ENCODE measurements at regions not wholly inside any gene's neighbourhood (a gene's known extent, or its start where the extent isn't known, plus 50 kb on each side); places are given as distances from the start of the nearest gene placed in this dataset.

GRCh38 chr22:48226026-48227013 lies 1463.9 kb downstream of the TBC1D22A start:
- no peaks in the 10 kb centered on the region for H3K27me3 ChIP-seq (replicated peaks; ENCODE audit: control insufficient read depth, insufficient read depth, low read length)
- DNase-seq (ENCODE audit: extremely low read depth, insufficient read length): no peak
- H3K36me3 ChIP-seq (ENCODE audit: control insufficient read depth, insufficient read depth, low read length): no peaks in the 10 kb centered on the region
- no peak overlapping the region for H3K4me3 ChIP-seq (replicated peaks; ENCODE audit: low read depth, low read length)
- TF ChIP-seq, protein P1, sequence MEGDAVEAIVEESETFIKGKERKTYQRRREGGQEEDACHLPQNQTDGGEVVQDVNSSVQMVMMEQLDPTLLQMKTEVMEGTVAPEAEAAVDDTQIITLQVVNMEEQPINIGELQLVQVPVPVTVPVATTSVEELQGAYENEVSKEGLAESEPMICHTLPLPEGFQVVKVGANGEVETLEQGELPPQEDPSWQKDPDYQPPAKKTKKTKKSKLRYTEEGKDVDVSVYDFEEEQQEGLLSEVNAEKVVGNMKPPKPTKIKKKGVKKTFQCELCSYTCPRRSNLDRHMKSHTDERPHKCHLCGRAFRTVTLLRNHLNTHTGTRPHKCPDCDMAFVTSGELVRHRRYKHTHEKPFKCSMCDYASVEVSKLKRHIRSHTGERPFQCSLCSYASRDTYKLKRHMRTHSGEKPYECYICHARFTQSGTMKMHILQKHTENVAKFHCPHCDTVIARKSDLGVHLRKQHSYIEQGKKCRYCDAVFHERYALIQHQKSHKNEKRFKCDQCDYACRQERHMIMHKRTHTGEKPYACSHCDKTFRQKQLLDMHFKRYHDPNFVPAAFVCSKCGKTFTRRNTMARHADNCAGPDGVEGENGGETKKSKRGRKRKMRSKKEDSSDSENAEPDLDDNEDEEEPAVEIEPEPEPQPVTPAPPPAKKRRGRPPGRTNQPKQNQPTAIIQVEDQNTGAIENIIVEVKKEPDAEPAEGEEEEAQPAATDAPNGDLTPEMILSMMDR (IDR thresholded peaks at IDR 0.05; ENCODE audit: insufficient read depth, low read length, poor library complexity, severe bottlenecking): no peak

DNA sequence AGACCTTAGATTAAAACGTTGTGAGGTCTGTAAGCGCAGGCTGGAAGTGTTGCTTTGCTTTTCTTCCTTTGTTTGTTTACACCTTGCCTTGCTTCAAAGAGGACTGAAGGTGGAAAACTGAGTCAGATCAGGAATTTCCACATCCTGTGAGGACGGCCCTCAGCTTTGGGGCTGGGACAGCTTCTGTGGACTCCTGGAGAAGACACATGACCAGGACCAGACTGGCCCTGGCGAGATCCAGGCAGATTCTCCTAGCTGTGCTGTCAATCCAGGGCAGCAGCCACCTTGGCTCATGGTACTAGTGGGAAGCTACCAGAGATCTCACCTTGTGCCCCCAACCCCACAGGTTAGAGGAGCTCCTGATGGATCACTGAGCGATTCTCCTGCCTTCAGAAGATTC lies 1461.9 kb downstream of the TBC1D22A start:
- no peak overlapping the region for H3K4me3 ChIP-seq (replicated peaks; ENCODE audit: low read depth, low read length)
- TF ChIP-seq, protein P1 (IDR thresholded peaks at IDR 0.05; ENCODE audit: insufficient read depth, low read length, poor library complexity, severe bottlenecking): no peak

GRCh38 chr22:48223488-48224190 lies 1461.2 kb downstream of the TBC1D22A start:
- no peaks in the 10 kb centered on the region for H3K36me3 ChIP-seq (ENCODE audit: control insufficient read depth, insufficient read depth, low read length)
- no peak overlapping the region for H3K4me3 ChIP-seq (replicated peaks; ENCODE audit: low read depth, low read length)
- H3K27me3 ChIP-seq (replicated peaks; ENCODE audit: control insufficient read depth, insufficient read depth, low read length): no peaks in the 10 kb centered on the region
- TF ChIP-seq, protein P1 (IDR thresholded peaks at IDR 0.05; ENCODE audit: insufficient read depth, low read length, poor library complexity, severe bottlenecking): no peak
- no peak for DNase-seq (ENCODE audit: extremely low read depth, insufficient read length)

More for the DNA sequence above, 1461.9 kb downstream of the TBC1D22A start:
- no peak for DNase-seq (ENCODE audit: extremely low read depth, insufficient read length)
- Histone ChIP-seq H3K27me3 (replicated peaks; ENCODE audit: control insufficient read depth, insufficient read depth, low read length) (no peaks in the 10 kb centered on the region), H3K36me3 (ENCODE audit: control insufficient read depth, insufficient read depth, low read length) (no peaks in the 10 kb centered on the region)

DNA sequence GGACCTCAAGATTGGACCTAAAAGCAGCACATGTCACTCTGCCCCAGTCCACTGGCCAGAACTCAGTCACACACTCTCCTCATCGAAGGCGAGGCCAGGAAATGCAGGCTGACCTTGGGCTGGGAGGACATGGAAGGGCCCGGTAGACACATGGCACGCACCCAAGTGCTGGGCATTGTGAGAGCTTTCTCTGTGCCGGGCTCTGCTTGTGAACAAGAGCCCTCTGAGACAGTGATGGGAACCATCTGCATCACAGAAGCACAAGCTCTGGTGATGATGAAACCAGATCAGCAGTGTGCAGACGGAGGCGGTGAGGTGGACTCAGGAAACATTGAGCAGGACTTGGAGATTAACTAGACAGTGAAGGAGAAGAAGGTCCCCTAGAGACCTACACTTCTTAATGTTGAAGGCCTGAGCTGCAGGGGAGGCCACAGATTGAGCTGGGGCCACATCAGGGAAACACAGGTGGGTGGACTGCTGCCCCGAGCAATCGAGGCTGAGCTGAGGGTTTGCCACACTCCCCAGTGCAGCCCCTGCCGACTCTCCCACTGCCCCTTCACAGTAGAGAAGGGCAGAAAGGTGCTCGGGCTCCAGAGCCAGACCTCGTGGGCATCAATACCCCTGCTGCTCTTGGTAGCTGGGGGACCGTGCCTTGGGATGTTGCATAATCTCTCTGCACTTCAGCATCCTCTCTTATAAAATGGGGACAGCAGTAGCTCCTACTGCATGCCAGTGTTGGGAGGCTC lies 1460.5 kb downstream of the TBC1D22A start:
- Histone ChIP-seq H3K36me3 (ENCODE audit: control insufficient read depth, insufficient read depth, low read length) (no peaks in the 10 kb centered on the region), H3K27me3 (replicated peaks; ENCODE audit: control insufficient read depth, insufficient read depth, low read length) (no peaks in the 10 kb centered on the region), H3K4me3 (replicated peaks; ENCODE audit: low read depth, low read length) (no peak overlapping the region)
- TF ChIP-seq, protein P1 (IDR thresholded peaks at IDR 0.05; ENCODE audit: insufficient read depth, low read length, poor library complexity, severe bottlenecking): no peak
- DNase-seq (ENCODE audit: extremely low read depth, insufficient read length): no peak

DNA sequence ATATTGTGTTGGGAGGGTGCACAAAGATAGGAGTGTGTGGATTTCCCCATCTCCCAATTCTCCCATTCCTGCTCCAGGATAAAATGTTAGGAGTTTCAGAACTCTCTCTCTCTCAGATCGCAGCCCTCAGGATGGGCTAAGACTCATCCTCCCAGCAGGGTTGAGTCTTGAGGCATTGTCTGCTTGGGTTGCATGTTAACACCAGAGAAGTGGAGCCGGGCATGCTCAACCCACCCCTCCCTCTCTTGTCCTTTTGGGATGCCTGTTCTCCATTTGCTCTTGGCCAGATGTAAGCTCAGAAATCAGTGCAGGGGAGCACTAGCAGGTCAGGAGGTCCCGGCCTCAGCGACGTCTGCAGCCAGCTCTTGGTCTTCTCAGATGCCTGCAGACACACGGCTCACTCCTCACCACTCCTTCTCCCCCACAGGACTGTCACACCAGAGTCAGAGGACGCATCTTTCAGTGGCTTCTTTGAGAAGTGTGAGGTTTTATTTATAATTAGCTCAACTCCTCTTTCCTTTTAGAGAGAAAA lies 1456.5 kb downstream of the TBC1D22A start:
- no peak for DNase-seq (ENCODE audit: extremely low read depth, insufficient read length)
- no peak overlapping the region for H3K4me3 ChIP-seq (replicated peaks; ENCODE audit: low read depth, low read length)
- no peaks in the 10 kb centered on the region for H3K27me3 ChIP-seq (replicated peaks; ENCODE audit: control insufficient read depth, insufficient read depth, low read length)
- H3K36me3 ChIP-seq (ENCODE audit: control insufficient read depth, insufficient read depth, low read length): no peaks in the 10 kb centered on the region
- TF ChIP-seq, protein P1 (IDR thresholded peaks at IDR 0.05; ENCODE audit: insufficient read depth, low read length, poor library complexity, severe bottlenecking): no peak
